Natural killer cell treated with Interleukin-12 subunit alpha and Interleukin-12 subunit beta and Interleukin-15 and Interleukin-18, amount 100 ng/mL, for 72 hours (primary cell): ENCODE measurements at regions not wholly inside any gene's neighbourhood (a gene's known extent, or its start where the extent isn't known, plus 50 kb on each side); places are given as distances from the start of the nearest gene placed in this dataset.

Experiments used
- ATAC-seq, 2 donors: fragments of 150-1000 bp; cut with Tn5 transposase in 1 of 2; sonication (Bioruptor Pico), chemical (Tn5 transposase) in 1 of 2; 2 replicates each; pipeline ENCODE4 v1.10.0; 2021
- DNase-seq: peaks from one replicate; pipeline ENCODE4 v3.0.0; 2022; ENCODE audit warnings: low spot score
- H3K27ac Mint-ChIP-seq, 2 donors: 1 replicate in 1 of 2; 2 replicates in 1 of 2; pipeline ENCODE4 v1.8.0; 2022; ENCODE audit warnings: mixed read lengths in 2 of 2, mild to moderate bottlenecking in 1 of 2, moderate library complexity in 1 of 2
- H3K27me3 Mint-ChIP-seq, 2 donors: 1 replicate in 1 of 2; 2 replicates in 1 of 2; pipeline ENCODE4 v1.8.0; 2022; ENCODE audit warnings: mixed read lengths in 2 of 2
- H3K36me3 Mint-ChIP-seq: one replicate; pipeline ENCODE4 v1.8.0; 2022; ENCODE audit warnings: mixed read lengths
- H3K4me1 Mint-ChIP-seq, 2 donors: 1 replicate in 1 of 2; 2 replicates in 1 of 2; pipeline ENCODE4 v1.8.0; 2022; ENCODE audit warnings: low read depth in 2 of 2, mixed read lengths in 2 of 2, mild to moderate bottlenecking in 1 of 2
- H3K4me3 Mint-ChIP-seq: one replicate; pipeline ENCODE4 v1.8.0; 2022; ENCODE audit warnings: mixed read lengths
- H3K9me3 Mint-ChIP-seq: 2 replicates; pipeline ENCODE4 v1.8.0; 2022; ENCODE audit warnings: mixed read lengths

DNA sequence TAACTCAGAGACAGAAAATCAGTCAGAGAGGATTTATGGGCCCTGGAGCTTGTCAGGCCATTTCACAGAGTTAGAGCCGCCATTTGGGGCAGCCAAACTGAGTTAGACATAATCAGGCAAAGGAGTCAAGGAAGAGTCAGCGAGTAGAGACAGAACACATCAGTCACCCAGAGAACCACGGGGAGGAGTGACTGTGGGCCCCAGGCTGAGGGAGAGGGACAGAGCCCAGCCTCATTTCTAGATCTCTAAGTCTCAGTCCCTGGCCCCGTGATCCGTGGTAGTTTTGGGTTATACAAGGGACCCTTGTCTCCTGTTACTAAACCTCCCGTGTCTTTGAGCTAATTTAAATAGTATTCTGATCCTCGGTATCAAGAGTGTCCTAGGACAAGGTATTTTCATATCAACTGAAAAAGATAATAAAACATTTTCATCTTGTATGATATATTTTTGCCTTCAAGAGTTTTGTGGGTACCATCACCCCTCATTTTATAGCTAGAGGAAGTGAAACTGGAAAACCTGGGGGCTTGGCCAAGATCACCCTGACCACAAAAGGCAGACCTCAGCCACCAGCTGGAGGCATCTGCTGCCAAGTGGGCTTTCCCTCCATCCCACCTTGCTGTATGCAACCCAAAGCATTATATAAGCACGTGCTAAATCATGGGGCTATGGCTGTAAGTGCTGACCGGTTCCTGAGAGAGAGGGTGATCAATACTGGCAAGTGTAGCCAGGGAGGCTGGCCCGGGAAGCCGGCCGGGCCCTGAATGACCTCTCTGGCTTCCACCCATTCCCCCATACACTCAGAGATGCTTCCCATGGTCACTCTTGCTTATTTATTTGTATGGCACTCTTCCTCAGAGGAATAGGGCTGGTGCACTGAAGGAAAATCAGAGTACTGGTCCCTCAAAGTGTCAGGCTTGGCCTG lies 204.1 kb downstream of the BCOR start:
- Mint-ChIP-seq H3K9me3 (no peaks in the 10 kb centered on the region), H3K4me3 (no peak overlapping the region), H3K27me3 (peaks cover 0 to 30% of the 10 kb centered on the region in 2 donors), H3K27ac (no peak overlapping the region), H3K4me1 (peaks cover 0 to 4% of the 10 kb centered on the region in 2 donors), H3K36me3 (no peaks in the 10 kb centered on the region)
- ATAC-seq (no peak), DNase-seq (no peak)

DNA sequence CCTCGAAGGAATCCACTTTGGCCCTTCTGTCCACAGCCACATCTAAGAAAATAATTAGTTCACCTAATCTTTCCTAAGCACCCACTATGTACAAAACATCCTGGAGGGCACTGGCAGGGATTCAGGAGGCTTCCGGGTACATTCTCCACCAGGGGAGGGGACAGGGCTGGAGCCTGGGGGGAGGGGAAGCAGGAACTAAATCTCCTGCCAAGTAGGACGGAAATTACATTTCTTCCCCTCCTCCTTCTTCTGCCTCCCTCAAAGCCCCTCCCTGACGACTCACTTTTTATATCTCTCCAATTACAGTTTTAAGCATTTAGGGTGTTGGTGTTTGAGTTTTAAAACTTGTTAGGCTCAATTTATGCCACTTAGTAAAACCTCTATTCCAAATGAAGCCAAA lies 203.1 kb downstream of the BCOR start:
- H3K4me3 Mint-ChIP-seq: no peak overlapping the region
- ATAC-seq: no peak
- H3K9me3 Mint-ChIP-seq: no peaks in the 10 kb centered on the region
- peaks cover 0 to 4% of the 10 kb centered on the region in 2 donors for H3K4me1 Mint-ChIP-seq
- peaks cover 0 to 27% of the 10 kb centered on the region in 2 donors for H3K27me3 Mint-ChIP-seq
- DNase-seq: no peak
- no peak overlapping the region for H3K27ac Mint-ChIP-seq
- H3K36me3 Mint-ChIP-seq: no peaks in the 10 kb centered on the region

GRCh38 chrX:39895218-39896110 lies 202.3 kb downstream of the BCOR start:
- H3K36me3 Mint-ChIP-seq: no peaks in the 10 kb centered on the region
- ATAC-seq (no peak), DNase-seq (no peak)
- H3K27ac Mint-ChIP-seq: no peak overlapping the region
- no peaks in the 10 kb centered on the region for H3K9me3 Mint-ChIP-seq
- H3K27me3 Mint-ChIP-seq: peaks cover 0 to 26% of the 10 kb centered on the region in 2 donors
- no peak overlapping the region for H3K4me3 Mint-ChIP-seq
- peaks cover 0 to 4% of the 10 kb centered on the region in 2 donors for H3K4me1 Mint-ChIP-seq

DNA sequence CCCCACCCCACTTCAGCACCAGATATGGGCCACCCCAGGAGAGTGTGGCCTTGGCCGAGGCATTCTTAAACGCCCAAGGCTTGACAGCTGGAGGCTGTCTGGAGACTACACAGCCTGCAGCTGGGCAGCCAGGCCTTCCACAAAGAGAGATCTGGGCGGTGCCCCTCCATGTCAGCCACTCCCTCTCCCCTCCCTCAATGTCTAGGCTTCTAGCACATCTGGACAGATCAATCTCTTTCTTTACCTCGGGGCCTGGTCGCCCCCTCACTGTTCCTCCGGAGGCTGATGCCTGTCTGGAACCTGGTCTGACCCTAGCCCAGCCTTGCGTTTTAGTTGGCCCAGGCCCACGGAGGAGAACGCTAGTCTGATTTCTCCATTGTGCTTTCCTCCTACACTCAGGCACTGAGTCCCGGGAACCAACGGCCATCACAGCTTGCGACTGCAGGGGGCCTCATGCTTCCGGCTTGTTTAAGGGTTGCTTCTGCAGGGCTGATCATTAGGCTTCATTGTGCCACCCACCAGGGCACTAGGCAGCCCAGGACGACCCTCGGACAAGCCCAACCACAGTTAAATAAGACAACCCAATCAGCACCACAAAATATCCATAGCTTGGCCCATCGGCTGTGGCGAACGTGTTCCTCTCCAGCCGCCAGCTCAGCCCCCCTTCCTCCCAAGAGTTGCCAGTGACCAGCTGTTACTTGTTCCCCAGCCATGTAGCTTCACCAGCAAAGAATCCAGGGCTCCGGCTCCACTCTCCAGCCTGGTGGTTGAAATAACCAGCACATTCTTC lies 200.6 kb downstream of the BCOR start:
- no peak for DNase-seq
- H3K9me3 Mint-ChIP-seq: no peaks in the 10 kb centered on the region
- H3K4me1 Mint-ChIP-seq: no peaks in the 10 kb centered on the region
- H3K36me3 Mint-ChIP-seq: no peaks in the 10 kb centered on the region
- H3K27me3 Mint-ChIP-seq: peaks cover 6 to 24% of the 10 kb centered on the region in 2 donors
- no peak for ATAC-seq
- H3K27ac Mint-ChIP-seq: no peak overlapping the region
- H3K4me3 Mint-ChIP-seq: no peak overlapping the region

DNA sequence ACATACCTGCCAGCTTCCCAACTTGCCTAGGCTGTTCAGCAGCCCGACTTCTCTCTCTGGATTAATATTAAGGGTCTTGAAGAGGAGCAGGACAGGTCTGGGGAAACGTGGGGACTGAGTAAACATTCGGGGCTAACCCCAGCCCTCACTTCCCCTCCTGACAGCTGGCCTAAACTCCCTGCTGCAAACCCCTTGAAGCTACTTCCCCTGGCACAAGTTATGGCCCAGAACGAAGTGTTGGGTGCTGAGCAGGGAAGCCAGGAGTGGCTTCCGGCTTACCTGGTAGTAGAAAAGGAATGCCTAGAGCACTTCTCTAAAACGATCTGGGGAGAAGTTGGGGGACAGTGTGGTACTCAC lies 200.0 kb downstream of the BCOR start:
- H3K27ac Mint-ChIP-seq: no peak overlapping the region
- no peaks in the 10 kb centered on the region for H3K4me1 Mint-ChIP-seq
- H3K36me3 Mint-ChIP-seq: no peaks in the 10 kb centered on the region
- H3K4me3 Mint-ChIP-seq: no peak overlapping the region
- ATAC-seq (no peak), DNase-seq (no peak)
- no peaks in the 10 kb centered on the region for H3K9me3 Mint-ChIP-seq
- H3K27me3 Mint-ChIP-seq: peaks cover 6 to 24% of the 10 kb centered on the region in 2 donors

DNA sequence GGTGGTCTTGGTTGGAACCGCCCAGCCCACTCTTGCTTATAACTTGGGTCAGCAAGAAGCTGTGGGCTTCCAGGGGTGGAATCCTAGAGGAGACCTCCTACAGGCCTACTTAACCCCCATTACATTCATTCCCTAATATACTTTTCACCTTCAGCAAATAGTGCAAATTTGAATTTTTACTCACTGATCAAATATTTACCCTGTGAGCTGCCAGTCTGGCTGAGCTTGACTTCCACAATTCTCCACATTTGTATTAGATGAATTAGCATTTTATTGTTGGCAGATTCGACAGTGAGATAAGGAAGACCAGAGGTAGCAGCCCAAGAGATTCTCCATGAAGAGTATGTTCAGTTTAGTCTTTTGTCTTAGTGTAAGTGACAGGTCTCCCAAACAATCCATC lies 199.6 kb downstream of the BCOR start:
- H3K9me3 Mint-ChIP-seq: no peaks in the 10 kb centered on the region
- H3K27me3 Mint-ChIP-seq: peaks cover 6 to 26% of the 10 kb centered on the region in 2 donors
- peaks cover 2% of the 10 kb centered on the region in 2 donors for H3K4me1 Mint-ChIP-seq
- no peaks in the 10 kb centered on the region for H3K36me3 Mint-ChIP-seq
- no peak overlapping the region for H3K4me3 Mint-ChIP-seq
- ATAC-seq (no peak), DNase-seq (no peak)
- H3K27ac Mint-ChIP-seq: no peak overlapping the region

GRCh38 chrX:39899059-39899458 lies 198.7 kb downstream of the BCOR start:
- no peak overlapping the region for H3K4me3 Mint-ChIP-seq
- H3K27ac Mint-ChIP-seq: no peak overlapping the region
- DNase-seq: no peak
- no peak for ATAC-seq
- peaks cover 6% of the 10 kb centered on the region in 2 donors for H3K4me1 Mint-ChIP-seq
- no peaks in the 10 kb centered on the region for H3K36me3 Mint-ChIP-seq
- H3K9me3 Mint-ChIP-seq: no peaks in the 10 kb centered on the region
- peaks cover 6 to 29% of the 10 kb centered on the region in 2 donors for H3K27me3 Mint-ChIP-seq

DNA sequence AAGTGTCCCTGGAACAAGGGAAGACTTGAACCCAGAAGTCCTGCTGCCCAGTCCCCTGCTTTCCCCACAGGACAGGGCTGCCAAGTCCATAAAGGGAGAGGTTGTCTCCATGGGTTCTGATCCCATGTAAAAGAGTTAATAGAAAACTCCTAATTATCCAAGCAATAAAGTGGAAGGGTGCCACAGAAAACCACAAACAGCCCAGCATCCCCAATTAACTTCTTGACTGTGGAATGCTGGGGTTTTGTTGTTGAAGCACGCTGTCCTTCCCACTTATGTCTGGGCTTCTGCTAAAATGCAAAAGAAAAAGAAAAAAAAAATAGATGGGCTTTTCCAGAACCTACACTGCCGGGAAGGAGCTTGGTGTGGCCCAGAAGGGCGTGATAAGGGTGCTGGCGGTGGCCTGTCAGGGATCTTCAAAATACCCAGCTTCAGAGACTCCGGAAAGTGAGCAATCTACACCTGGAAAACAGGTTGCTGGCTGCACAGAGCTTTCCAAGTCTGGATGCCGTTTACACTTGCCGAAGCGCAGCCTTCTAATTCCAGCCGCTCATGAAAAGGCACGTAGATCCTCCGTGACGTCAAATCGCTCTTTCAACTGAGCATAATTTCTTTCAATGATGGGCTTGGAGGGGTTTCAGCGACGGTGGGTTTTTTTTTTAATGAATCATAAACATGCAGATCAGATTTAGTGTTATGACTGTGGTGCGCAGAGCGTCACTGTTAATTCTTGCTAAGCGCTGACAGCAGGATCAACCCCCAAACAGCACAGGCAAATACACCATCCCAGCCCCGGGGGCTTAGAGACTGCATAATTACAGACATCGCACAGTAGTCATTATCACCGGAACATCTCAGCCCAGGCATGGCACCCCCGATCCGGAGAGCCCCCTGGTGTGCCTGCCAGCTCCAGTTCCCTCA lies 197.6 kb downstream of the BCOR start:
- H3K9me3 Mint-ChIP-seq: no peaks in the 10 kb centered on the region
- DNase-seq (no peak), ATAC-seq (no peak)
- no peaks in the 10 kb centered on the region for H3K36me3 Mint-ChIP-seq
- H3K27ac Mint-ChIP-seq: no peak overlapping the region
- no peak overlapping the region for H3K4me3 Mint-ChIP-seq
- peaks cover 7% of the 10 kb centered on the region in 2 donors for H3K4me1 Mint-ChIP-seq
- H3K27me3 Mint-ChIP-seq: peaks cover 6 to 30% of the 10 kb centered on the region in 2 donors

- Mint-ChIP-seq H3K9me3 (no peaks in the 10 kb centered on the region), H3K4me3 (no peak overlapping the region), H3K36me3 (no peaks in the 10 kb centered on the region), H3K27me3 (peaks cover 6 to 28% of the 10 kb centered on the region in 2 donors), H3K4me1 (peaks cover 9 to 11% of the 10 kb centered on the region in 2 donors), H3K27ac (no peak overlapping the region)
- ATAC-seq (no peak), DNase-seq (no peak)
These were observed 197.0 kb downstream of the BCOR start for GRCh38 chrX:39900777-39901170.

DNA sequence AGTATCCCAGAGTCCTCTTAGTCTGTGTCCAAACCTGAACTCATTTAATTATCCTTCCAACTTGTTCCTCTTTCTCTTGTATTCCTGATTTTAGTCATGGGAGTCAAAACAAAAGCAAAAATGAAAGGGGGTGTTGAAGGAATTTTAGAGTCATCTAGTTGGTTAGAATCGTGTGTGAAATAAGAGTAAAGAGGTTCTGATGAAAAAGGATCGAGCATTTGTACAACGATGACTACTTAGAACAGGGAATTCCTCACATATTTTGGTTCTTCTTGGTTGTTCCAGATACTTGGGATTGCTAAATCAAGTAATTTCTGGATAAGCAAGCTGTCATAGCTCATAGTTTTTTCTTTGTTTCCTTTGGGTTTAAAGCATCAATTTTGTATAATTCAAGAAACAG lies 194.4 kb downstream of the BCOR start:
- ATAC-seq (no peak), DNase-seq (no peak)
- Mint-ChIP-seq H3K9me3 (no peaks in the 10 kb centered on the region), H3K27ac (peak overlapping the region in 1 of 2 donors; percentile 42), H3K27me3 (peaks cover 6 to 22% of the 10 kb centered on the region in 2 donors), H3K4me1 (peaks cover 10 to 16% of the 10 kb centered on the region in 2 donors), H3K4me3 (peak overlapping the region; percentile 9), H3K36me3 (no peaks in the 10 kb centered on the region)

DNA sequence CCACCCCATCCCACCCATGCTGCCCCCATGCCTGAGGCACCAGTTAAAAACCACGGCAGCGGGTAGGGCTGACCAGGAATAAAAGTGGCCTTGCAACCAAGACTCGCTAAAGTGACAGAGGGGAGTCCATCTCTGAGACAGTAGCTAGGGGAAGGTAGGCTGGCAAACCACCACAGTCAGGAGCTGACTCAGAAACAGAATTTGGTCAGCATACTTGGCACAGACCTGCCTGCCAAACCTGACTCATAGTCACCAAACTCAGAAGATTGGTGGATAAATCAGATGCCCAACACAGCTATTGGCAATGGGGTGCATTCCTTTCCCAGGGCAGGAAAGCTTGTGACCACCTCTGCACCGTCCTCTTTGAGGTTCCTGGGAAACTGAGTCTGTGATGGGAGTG lies 193.8 kb downstream of the BCOR start:
- H3K27ac Mint-ChIP-seq: no peak overlapping the region
- H3K4me3 Mint-ChIP-seq: no peak overlapping the region
- H3K4me1 Mint-ChIP-seq: peaks cover 15 to 22% of the 10 kb centered on the region in 2 donors
- DNase-seq: no peak
- H3K36me3 Mint-ChIP-seq: no peaks in the 10 kb centered on the region
- H3K27me3 Mint-ChIP-seq: peaks cover 6 to 26% of the 10 kb centered on the region in 2 donors
- no peaks in the 10 kb centered on the region for H3K9me3 Mint-ChIP-seq
- ATAC-seq: peak in 1 of 2 donors; percentile 68

- Mint-ChIP-seq H3K4me3 (peak overlapping the region; percentile 48), H3K4me1 (peaks cover 15 to 23% of the 10 kb centered on the region in 2 donors), H3K9me3 (no peaks in the 10 kb centered on the region), H3K27ac (peak overlapping the region in 1 of 2 donors; percentile 27), H3K27me3 (peaks cover 6 to 24% of the 10 kb centered on the region in 2 donors), H3K36me3 (no peaks in the 10 kb centered on the region)
- no peak for ATAC-seq
- DNase-seq: no peak
These were observed 192.8 kb downstream of the BCOR start for GRCh38 chrX:39904816-39905537.
